Neural cell (in vitro differentiated cells): ENCODE measurements at regions not wholly inside any gene's neighbourhood (a gene's known extent, or its start where the extent isn't known, plus 50 kb on each side); places are given as distances from the start of the nearest gene placed in this dataset.

Experiments used
- EZH2 ChIP-seq: fragments of 200-600, 300-800 bp; shearing (Covaris generic), sonication (generic); IDR thresholded peaks from 2 replicates; pipeline ENCODE4 v1.6.1; 2014; ENCODE audit warnings: antibody characterized with exemption, low read length, borderline replicate concordance, mild to moderate bottlenecking; ENCODE audit not compliant: insufficient read depth, poor library complexity, severe bottlenecking
- POLR2AphosphoS5 ChIP-seq: IDR thresholded peaks from 2 replicates; pipeline ENCODE4 v1.6.1; 2012
- TF ChIP-seq, protein P1 (sequence below): fragments of 450-650 bp; IDR thresholded peaks from 2 replicates; pipeline ENCODE4 v1.5.1; 2014; ENCODE audit warnings: antibody characterized with exemption, mild to moderate bottlenecking, moderate library complexity; ENCODE audit not compliant: poor library complexity, severe bottlenecking

- TF ChIP-seq EZH2, result no peak
- TF ChIP-seq POLR2AphosphoS5, result no peak
- TF ChIP-seq, protein P1, sequence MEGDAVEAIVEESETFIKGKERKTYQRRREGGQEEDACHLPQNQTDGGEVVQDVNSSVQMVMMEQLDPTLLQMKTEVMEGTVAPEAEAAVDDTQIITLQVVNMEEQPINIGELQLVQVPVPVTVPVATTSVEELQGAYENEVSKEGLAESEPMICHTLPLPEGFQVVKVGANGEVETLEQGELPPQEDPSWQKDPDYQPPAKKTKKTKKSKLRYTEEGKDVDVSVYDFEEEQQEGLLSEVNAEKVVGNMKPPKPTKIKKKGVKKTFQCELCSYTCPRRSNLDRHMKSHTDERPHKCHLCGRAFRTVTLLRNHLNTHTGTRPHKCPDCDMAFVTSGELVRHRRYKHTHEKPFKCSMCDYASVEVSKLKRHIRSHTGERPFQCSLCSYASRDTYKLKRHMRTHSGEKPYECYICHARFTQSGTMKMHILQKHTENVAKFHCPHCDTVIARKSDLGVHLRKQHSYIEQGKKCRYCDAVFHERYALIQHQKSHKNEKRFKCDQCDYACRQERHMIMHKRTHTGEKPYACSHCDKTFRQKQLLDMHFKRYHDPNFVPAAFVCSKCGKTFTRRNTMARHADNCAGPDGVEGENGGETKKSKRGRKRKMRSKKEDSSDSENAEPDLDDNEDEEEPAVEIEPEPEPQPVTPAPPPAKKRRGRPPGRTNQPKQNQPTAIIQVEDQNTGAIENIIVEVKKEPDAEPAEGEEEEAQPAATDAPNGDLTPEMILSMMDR, result no peak
Measured at GRCh38 chr15:98221144-98221543, 260.6 kb downstream of the ARRDC4 start.
